Kidney epithelial cell (primary cell): ENCODE measurements at regions not wholly inside any gene's neighbourhood (a gene's known extent, or its start where the extent isn't known, plus 50 kb on each side); places are given as distances from the start of the nearest gene placed in this dataset.
A peak's percentile ranks its signal among the peaks of the same experiment; 100 is the strongest.

Source experiments
- DNase-seq: peaks from one replicate; pipeline ENCODE4 v3.0.0-alpha.2; 2010; ENCODE audit warnings: low read depth
- H3K27me3 ChIP-seq: 2 replicates; pipeline ENCODE4 v1.6.0; 2011; ENCODE audit warnings: low read length; ENCODE audit not compliant: control insufficient read depth, insufficient read depth
- H3K36me3 ChIP-seq: 2 replicates; pipeline ENCODE4 v1.5.1; 2011; ENCODE audit warnings: low read length; ENCODE audit not compliant: control insufficient read depth, insufficient read depth
- H3K4me3 ChIP-seq: 2 replicates; pipeline ENCODE4 v1.5.1; 2011; ENCODE audit warnings: low read depth, mild to moderate bottlenecking, control low read depth, low read length
- TF ChIP-seq, protein P1 (sequence below): IDR thresholded peaks from 2 replicates; pipeline ENCODE4 v1.5.1; 2011; ENCODE audit warnings: mild to moderate bottlenecking, moderate library complexity, low read length, control low read depth, inconsistent platforms; ENCODE audit not compliant: insufficient read depth, poor library complexity, severe bottlenecking

- H3K27me3 ChIP-seq = no peaks in the 10 kb centered on the region
- H3K4me3 ChIP-seq = no peak overlapping the region
- TF ChIP-seq, protein P1, sequence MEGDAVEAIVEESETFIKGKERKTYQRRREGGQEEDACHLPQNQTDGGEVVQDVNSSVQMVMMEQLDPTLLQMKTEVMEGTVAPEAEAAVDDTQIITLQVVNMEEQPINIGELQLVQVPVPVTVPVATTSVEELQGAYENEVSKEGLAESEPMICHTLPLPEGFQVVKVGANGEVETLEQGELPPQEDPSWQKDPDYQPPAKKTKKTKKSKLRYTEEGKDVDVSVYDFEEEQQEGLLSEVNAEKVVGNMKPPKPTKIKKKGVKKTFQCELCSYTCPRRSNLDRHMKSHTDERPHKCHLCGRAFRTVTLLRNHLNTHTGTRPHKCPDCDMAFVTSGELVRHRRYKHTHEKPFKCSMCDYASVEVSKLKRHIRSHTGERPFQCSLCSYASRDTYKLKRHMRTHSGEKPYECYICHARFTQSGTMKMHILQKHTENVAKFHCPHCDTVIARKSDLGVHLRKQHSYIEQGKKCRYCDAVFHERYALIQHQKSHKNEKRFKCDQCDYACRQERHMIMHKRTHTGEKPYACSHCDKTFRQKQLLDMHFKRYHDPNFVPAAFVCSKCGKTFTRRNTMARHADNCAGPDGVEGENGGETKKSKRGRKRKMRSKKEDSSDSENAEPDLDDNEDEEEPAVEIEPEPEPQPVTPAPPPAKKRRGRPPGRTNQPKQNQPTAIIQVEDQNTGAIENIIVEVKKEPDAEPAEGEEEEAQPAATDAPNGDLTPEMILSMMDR = no peak
- H3K36me3 ChIP-seq = no peaks in the 10 kb centered on the region
- DNase-seq = no peak
These were observed 136.5 kb upstream of the CDH20 start for GRCh38 chr18:61196750-61197149.

DNA sequence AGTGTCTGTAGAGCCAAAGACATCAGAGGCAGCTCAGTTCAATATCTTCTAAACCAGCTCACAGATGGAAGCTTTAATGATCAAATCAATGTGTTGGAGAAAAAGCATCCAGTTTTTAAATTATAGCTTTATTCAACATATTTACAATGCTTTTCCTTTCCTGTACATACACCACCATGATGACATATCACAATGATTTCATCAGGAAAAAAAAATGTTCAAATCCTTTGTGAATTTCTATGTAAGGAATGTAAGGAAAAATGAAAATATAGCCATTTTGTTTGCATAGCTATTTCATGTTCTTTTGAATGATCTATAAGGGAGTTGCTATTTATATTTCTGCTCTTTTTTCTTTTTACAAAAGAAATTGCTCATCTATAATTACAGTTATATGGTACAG is 134.7 kb upstream of the CDH20 start:
- DNase-seq = no peak
- Histone ChIP-seq H3K36me3 (no peaks in the 10 kb centered on the region), H3K4me3 (no peak overlapping the region), H3K27me3 (no peaks in the 10 kb centered on the region)
- TF ChIP-seq, protein P1 = no peak

- no peak for DNase-seq
- TF ChIP-seq, protein P1 = no peak
- Histone ChIP-seq H3K4me3 (no peak overlapping the region), H3K36me3 (no peaks in the 10 kb centered on the region), H3K27me3 (no peaks in the 10 kb centered on the region)
These were observed 133.9 kb upstream of the CDH20 start for GRCh38 chr18:61199171-61199848.

GRCh38 chr18:61201511-61201910 is 131.7 kb upstream of the CDH20 start:
- TF ChIP-seq, protein P1 = no peak
- H3K27me3 ChIP-seq = no peaks in the 10 kb centered on the region
- no peaks in the 10 kb centered on the region for H3K36me3 ChIP-seq
- DNase-seq = no peak
- H3K4me3 ChIP-seq = no peak overlapping the region

DNA sequence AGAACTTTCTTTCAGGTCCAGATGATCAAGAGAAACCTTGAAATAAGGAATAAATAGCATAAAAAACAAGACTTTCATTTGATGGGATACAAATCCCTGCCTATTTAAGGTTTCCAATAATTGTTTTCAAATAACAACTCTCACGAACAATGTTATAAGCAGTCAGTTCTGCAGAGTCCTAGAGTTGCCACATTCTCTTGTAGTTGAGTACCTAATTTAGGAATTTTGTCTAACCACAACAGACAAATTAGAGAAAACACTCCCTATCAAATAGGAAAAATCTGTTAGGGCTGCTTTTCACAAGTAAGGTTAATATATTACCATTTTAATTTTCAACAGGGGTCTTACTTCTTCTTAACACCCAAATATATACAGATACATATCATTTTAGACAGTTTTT is 130.1 kb upstream of the CDH20 start:
- Histone ChIP-seq H3K4me3 (no peak overlapping the region), H3K27me3 (no peaks in the 10 kb centered on the region), H3K36me3 (no peaks in the 10 kb centered on the region)
- TF ChIP-seq, protein P1 = no peak
- DNase-seq = peak; percentile 16

GRCh38 chr18:61209801-61210200 is 123.4 kb upstream of the CDH20 start:
- TF ChIP-seq, protein P1 = no peak
- H3K4me3 ChIP-seq = no peak overlapping the region
- no peak for DNase-seq
- no peaks in the 10 kb centered on the region for H3K36me3 ChIP-seq
- H3K27me3 ChIP-seq = no peaks in the 10 kb centered on the region
